Activated naive CD8-positive, alpha-beta T cell treated with anti-CD3 and anti-CD28 coated beads, Interleukin-2, amount 10 ng/mL, durations not matched to agents 7 days and 5 days (primary cell): ENCODE measurements at regions not wholly inside any gene's neighbourhood (a gene's known extent, or its start where the extent isn't known, plus 50 kb on each side); places are given as distances from the start of the nearest gene placed in this dataset.

Experiments used
- ATAC-seq: fragments of 150-1000 bp; cut with Tn5 transposase; one replicate; pipeline ENCODE4 v1.10.0; 2021; ENCODE audit warnings: low read depth, moderate library complexity
- POLR2A ChIA-PET: fragments of 350-600 bp; sonication (Branson Sonifier 250); formaldehyde crosslinking; loops from one replicate; lab custom pipeline; 2021; ENCODE audit warnings: antibody characterized with exemption; lab: Charles Lee
- DNase-seq: peaks from one replicate; pipeline ENCODE4 v3.0.0; 2021
- H3K27ac Mint-ChIP-seq: one replicate; pipeline ENCODE4 v1.8.0; 2022; ENCODE audit warnings: mild to moderate bottlenecking, mixed read lengths
- H3K27me3 Mint-ChIP-seq: one replicate; pipeline ENCODE4 v1.8.0; 2022; ENCODE audit warnings: mild to moderate bottlenecking, moderate library complexity, mixed read lengths
- H3K36me3 Mint-ChIP-seq: one replicate; pipeline ENCODE4 v1.8.0; 2021; ENCODE audit warnings: mild to moderate bottlenecking, mixed read lengths
- H3K4me1 Mint-ChIP-seq: one replicate; pipeline ENCODE4 v1.8.0; 2021; ENCODE audit warnings: mixed read lengths
- H3K4me3 Mint-ChIP-seq: one replicate; pipeline ENCODE4 v1.8.0; 2022; ENCODE audit warnings: mild to moderate bottlenecking, moderate library complexity, mixed read lengths
- H3K9me3 Mint-ChIP-seq: one replicate; pipeline ENCODE4 v1.8.0; 2021; ENCODE audit warnings: mixed read lengths

DNA sequence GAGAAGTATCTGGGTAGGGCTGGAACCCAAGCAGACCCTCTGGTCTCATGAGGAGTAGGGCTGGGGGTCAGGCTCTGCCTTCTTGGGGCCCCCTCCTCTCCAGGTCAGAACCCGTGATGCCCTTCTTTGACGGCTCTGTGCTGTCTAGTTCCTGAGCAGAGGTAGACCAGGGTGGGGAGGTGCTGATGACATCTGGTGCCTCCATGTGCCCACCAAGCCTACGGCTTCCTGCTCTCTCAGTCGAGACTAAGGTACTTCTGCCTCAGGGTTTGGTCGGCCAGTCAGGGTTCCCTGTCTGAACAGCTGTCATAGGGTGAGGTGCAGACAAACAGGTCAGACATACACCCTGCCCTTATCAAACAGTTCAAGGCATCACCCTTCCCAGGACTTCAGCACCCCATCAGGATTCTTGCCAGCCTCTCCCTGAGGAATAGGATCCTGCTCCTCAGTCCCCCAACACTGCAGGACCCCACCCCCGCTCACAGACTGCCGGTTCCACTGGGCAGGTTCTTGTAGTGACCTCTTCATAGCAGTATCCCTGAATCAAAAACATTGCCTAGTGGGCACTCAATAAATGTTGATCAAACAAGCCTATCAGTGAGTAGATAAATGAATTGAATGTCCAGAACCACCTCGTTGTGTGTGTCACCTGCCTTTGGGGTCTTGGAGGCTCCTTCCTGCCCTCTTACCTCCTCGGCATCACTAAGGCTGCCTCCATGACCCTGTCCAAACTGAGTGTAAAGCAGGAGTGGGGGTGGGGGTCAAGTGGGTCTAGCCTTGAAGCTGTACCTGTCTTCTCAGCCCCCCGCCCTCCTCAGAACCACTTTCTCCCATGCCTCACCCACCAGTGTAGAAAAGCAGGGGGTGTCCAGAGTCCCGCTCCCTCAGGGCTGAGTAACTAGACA is 158.2 kb downstream of the BUD13 start:
- DNase-seq (no peak), ATAC-seq (no peak)
- Mint-ChIP-seq H3K4me1 (no peaks in the 10 kb centered on the region), H3K9me3 (no peaks in the 10 kb centered on the region), H3K27ac (no peak overlapping the region), H3K36me3 (no peaks in the 10 kb centered on the region), H3K4me3 (no peak overlapping the region), H3K27me3 (peaks cover 4% of the 10 kb centered on the region)
- POLR2A ChIA-PET: no interaction called here

- H3K36me3 Mint-ChIP-seq: no peaks in the 10 kb centered on the region
- POLR2A ChIA-PET: no interaction called here
- no peak for DNase-seq
- no peak for ATAC-seq
- no peaks in the 10 kb centered on the region for H3K4me1 Mint-ChIP-seq
- H3K27ac Mint-ChIP-seq: no peak overlapping the region
- no peaks in the 10 kb centered on the region for H3K9me3 Mint-ChIP-seq
- H3K27me3 Mint-ChIP-seq: peaks cover 4% of the 10 kb centered on the region
- H3K4me3 Mint-ChIP-seq: no peak overlapping the region
Measured at GRCh38 chr11:116613206-116613875, 159.4 kb downstream of the BUD13 start.

DNA sequence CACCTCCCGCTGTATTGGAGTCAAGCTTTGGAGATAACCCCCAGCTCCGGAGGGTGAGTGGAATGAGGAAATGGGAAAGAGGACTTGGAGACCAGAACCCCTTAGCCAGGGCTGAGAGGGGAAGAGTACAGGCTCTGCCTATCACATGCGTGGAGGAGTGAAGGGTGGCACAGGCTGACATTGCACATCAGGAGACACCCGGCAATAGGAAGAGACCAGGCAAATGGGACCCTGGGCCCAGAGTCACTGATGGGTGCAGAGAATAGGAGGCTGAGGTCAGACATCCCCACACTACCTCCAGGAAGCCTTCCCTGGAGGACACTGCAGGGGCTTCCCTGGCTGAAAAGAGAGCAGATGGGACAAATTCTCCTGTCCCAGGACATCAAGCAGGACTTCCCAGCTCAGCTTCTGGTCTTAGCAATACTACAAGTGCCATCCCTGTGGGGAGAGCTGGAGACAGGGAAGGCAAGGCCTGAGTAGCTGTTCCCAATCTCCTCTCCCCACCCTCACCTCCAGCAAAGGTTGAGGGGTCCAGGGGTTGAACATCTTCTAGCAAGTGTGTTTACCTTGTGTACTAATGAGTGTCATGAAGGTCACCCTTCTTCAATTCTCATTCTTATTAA is 160.7 kb downstream of the BUD13 start:
- no peak for ATAC-seq
- Mint-ChIP-seq H3K27me3 (peaks cover 4% of the 10 kb centered on the region), H3K9me3 (no peaks in the 10 kb centered on the region), H3K36me3 (no peaks in the 10 kb centered on the region), H3K4me3 (no peak overlapping the region), H3K4me1 (no peaks in the 10 kb centered on the region), H3K27ac (no peak overlapping the region)
- DNase-seq: no peak
- POLR2A ChIA-PET: no interaction called here

GRCh38 chr11:116610190-116610589 is 162.6 kb downstream of the BUD13 start:
- Mint-ChIP-seq H3K9me3 (no peaks in the 10 kb centered on the region), H3K36me3 (no peaks in the 10 kb centered on the region), H3K27ac (no peak overlapping the region), H3K27me3 (peaks cover 2% of the 10 kb centered on the region), H3K4me1 (no peaks in the 10 kb centered on the region), H3K4me3 (no peak overlapping the region)
- POLR2A ChIA-PET: no interaction called here
- ATAC-seq (no peak), DNase-seq (no peak)

- H3K27ac Mint-ChIP-seq: no peak overlapping the region
- ATAC-seq: no peak
- no peak overlapping the region for H3K4me3 Mint-ChIP-seq
- no peaks in the 10 kb centered on the region for H3K36me3 Mint-ChIP-seq
- DNase-seq: no peak
- H3K4me1 Mint-ChIP-seq: no peaks in the 10 kb centered on the region
- no peaks in the 10 kb centered on the region for H3K9me3 Mint-ChIP-seq
- peaks cover 2% of the 10 kb centered on the region for H3K27me3 Mint-ChIP-seq
- POLR2A ChIA-PET: no interaction called here
Measured at GRCh38 chr11:116607027-116607426, 165.8 kb downstream of the BUD13 start.

DNA sequence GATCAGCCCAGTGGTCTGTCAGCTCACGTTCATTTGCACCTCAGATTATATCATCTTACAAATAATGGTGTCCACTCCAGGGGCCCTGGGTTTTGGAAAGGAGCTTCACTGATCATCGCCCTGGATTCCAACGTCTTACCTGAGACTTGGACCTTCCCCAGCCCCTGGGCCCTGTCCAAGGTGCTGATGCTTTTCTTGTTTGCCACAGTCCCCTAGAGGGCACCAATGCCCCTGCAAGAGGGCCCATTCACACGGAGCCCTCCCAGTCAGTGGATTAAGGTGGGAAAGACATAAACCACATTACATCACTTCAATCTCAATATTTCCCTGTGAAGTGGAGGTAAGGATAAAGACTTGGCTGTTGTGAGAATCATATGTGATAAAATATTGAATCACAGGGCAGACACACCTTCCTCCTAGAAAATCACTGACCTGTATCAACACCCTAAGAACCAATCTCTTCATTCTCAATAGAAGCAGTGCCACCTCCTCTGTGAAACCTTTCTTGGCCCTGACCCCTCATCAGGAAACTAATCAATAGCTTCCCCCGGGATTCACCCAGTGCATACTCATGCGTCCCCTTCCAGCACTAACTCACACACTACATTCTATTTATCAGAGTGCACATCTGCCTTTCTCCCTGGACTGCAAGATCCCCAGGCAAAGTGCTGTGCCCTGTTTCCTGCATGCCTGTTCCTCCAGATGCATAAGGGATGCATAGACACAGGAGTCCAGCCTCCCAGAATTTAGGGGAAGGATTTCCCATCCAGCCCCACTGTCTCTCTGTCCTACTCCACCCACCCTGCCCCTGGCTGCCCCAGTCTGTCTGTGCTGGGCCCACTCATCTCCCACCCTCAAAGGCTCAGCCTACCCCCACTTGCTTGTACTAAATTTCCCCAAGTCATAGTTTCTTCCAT is 167.0 kb downstream of the BUD13 start:
- Mint-ChIP-seq H3K9me3 (no peaks in the 10 kb centered on the region), H3K4me3 (no peak overlapping the region), H3K27me3 (peaks cover 2% of the 10 kb centered on the region), H3K36me3 (no peaks in the 10 kb centered on the region), H3K4me1 (no peaks in the 10 kb centered on the region), H3K27ac (no peak overlapping the region)
- POLR2A ChIA-PET: no interaction called here
- DNase-seq (peak; percentile 47), ATAC-seq (peak; percentile 39)

DNA sequence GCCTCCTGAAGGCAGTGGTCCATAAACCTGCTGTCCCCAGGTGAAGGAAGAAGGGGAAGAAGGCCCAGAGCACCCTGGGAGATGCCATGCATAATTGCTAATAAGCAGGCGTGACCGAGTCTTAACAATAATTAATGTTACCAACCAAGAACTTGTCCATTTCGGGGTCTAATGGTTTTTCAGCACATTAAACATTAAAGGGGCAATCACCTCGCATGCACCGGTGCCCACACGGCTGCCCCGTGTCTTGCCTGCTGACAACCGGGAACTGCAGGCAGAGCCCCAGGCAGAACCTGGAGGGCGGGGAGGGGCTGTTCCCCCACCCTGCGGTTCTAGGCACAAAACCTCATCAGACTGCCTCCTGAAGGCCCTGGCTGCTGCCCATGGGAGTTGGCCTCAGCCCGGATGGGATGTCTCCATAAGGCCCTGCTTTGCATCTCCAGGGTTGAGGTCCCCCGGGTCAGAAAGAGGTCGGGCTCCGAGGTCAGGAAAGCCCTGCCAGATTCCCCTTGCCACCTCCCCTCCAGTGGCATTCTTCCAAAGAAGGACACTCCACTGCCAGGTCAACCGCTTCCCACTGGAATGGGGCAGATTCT is 169.0 kb downstream of the BUD13 start:
- Mint-ChIP-seq H3K4me3 (no peak overlapping the region), H3K4me1 (no peaks in the 10 kb centered on the region), H3K27ac (no peak overlapping the region), H3K27me3 (no peaks in the 10 kb centered on the region), H3K9me3 (no peaks in the 10 kb centered on the region), H3K36me3 (no peaks in the 10 kb centered on the region)
- POLR2A ChIA-PET: no interaction called here
- no peak for DNase-seq
- ATAC-seq: no peak

DNA sequence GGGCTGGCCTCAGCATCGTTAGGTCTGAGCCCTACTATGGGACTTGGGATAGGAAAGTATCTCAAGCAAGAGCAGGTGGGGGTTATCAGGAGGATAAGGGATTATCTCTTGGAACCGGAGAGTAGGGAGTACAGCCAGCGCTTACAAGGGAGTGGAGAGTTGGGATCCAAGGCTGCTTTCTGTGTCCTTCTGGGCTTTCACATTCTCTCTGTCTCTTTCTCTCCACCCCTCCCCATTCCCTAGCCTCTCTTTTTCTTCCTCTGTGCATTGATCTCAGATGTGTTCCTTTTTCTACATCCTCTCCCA is 170.2 kb downstream of the BUD13 start:
- no peaks in the 10 kb centered on the region for H3K4me1 Mint-ChIP-seq
- DNase-seq: no peak
- H3K4me3 Mint-ChIP-seq: no peak overlapping the region
- no peak overlapping the region for H3K27ac Mint-ChIP-seq
- no peaks in the 10 kb centered on the region for H3K9me3 Mint-ChIP-seq
- ATAC-seq: no peak
- no peaks in the 10 kb centered on the region for H3K36me3 Mint-ChIP-seq
- H3K27me3 Mint-ChIP-seq: no peaks in the 10 kb centered on the region
- POLR2A ChIA-PET: no interaction called here

DNA sequence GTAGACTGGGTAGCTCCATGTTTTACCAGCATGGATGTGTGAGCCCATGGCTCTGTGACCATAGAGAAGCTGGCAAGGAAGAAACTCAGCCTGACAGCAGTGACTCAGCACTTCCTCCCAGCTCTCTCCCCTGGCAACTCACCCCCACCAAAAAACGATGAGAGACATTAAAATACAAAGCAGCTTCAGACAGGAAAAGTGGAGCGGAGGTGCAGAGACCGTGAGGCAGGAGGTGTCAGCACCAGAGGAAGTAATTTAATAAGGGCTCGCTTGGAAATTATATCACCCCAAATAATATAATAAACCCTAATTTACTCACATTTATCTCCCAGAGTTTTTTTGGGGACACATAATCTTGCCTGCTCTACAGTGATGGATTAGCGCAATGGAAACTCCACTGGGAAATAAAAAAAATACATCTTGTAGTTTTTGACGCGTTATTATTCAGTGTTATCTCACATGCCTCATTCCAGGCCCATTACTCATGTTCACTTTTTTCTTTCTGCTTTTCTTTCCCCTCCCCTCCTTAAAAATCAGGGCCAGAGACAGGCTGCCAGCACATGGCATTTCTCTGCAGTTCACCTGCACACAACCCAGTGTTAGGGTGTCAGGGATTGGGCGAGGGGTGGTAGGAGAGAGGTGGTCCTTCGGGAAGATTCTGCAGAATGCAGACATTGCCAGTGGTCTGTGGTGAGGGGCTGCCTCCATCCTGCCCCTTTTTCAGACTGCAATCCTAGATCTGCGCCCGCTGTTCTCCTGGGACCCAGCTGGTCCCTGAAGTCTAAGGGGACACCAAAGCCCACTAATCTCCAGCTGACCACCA is 170.8 kb downstream of the BUD13 start:
- no peaks in the 10 kb centered on the region for H3K4me1 Mint-ChIP-seq
- H3K4me3 Mint-ChIP-seq: no peak overlapping the region
- no peaks in the 10 kb centered on the region for H3K27me3 Mint-ChIP-seq
- H3K9me3 Mint-ChIP-seq: no peaks in the 10 kb centered on the region
- ATAC-seq (no peak), DNase-seq (no peak)
- POLR2A ChIA-PET: no interaction called here
- H3K36me3 Mint-ChIP-seq: no peaks in the 10 kb centered on the region
- H3K27ac Mint-ChIP-seq: no peak overlapping the region

DNA sequence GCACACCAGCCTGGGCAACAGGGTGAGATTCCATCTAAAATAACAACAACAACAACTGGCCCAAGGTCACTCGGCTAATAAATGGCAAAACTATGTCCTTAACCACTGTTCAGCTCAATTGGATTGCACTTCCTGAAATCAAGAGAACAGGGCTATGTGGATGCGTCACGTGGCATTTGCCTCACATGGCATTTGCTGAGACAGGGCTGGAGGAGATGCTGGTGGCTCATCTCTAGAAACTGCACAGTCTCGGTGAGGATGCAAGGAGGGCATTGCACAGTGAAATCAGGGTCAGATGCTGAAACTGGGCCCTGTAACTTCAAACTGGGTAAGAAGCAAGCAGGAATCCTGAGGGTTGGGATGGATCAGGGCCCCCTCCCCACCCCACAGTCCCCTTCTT is 171.9 kb downstream of the BUD13 start:
- Mint-ChIP-seq H3K27me3 (no peaks in the 10 kb centered on the region), H3K27ac (no peak overlapping the region), H3K9me3 (no peaks in the 10 kb centered on the region), H3K36me3 (no peaks in the 10 kb centered on the region), H3K4me1 (no peaks in the 10 kb centered on the region), H3K4me3 (no peak overlapping the region)
- POLR2A ChIA-PET: no interaction called here
- ATAC-seq: no peak
- DNase-seq: no peak

DNA sequence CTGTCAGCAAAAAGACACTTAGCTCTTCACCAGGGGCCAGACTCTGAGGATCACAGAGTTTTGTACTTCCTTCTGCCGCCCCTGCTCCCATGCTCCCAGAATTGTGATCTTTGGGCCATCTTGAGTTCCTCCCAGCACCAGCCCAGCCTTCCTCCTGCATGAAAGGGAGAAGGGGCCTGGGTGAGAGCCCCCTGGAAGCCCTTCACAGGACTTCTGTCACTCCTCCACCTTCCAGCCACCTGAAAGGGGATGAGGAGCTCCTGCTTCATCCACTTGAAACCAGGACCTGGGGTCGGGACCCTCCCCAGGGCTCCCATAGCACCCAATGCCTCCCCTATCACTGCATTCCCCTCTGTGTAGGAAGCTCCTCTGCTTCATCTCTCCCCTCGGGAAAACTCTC is 174.2 kb downstream of the BUD13 start:
- no peak overlapping the region for H3K27ac Mint-ChIP-seq
- H3K27me3 Mint-ChIP-seq: no peaks in the 10 kb centered on the region
- ATAC-seq (no peak), DNase-seq (no peak)
- H3K4me1 Mint-ChIP-seq: no peaks in the 10 kb centered on the region
- no peaks in the 10 kb centered on the region for H3K9me3 Mint-ChIP-seq
- no peak overlapping the region for H3K4me3 Mint-ChIP-seq
- no peaks in the 10 kb centered on the region for H3K36me3 Mint-ChIP-seq
- POLR2A ChIA-PET: no interaction called here

GRCh38 chr11:116598036-116598435 is 174.8 kb downstream of the BUD13 start:
- Mint-ChIP-seq H3K27me3 (no peaks in the 10 kb centered on the region), H3K27ac (no peak overlapping the region), H3K36me3 (no peaks in the 10 kb centered on the region), H3K4me3 (no peak overlapping the region), H3K9me3 (no peaks in the 10 kb centered on the region), H3K4me1 (no peaks in the 10 kb centered on the region)
- ATAC-seq: no peak
- DNase-seq: no peak
- POLR2A ChIA-PET: no interaction called here
